OCI-LY7 (cell line): ENCODE measurements at regions not wholly inside any gene's neighbourhood (a gene's known extent, or its start where the extent isn't known, plus 50 kb on each side); places are given as distances from the start of the nearest gene placed in this dataset.
"Not testable (repeated sequence)": the region's sequence is repeated elsewhere in the genome, so short reads cannot be mapped to it uniquely, and the experiment has no call there.

Source experiments
- BruUV-seq: library from RNA; stranded (reverse); fragments of 400-500 nt; replicated peaks from 2 replicates; lab custom pipeline; 2021; lab: Mats Ljungman, UMichigan
- CTCF ChIA-PET: fragments of 300-600 bp; sonication (Branson Sonifier 250); formaldehyde crosslinking; loops from one replicate; lab custom pipeline; 2022; ENCODE audit warnings: antibody characterized with exemption; ENCODE audit not compliant: unreplicated experiment; lab: Charles Lee
- POLR2A ChIA-PET: fragments of 300-600 bp; sonication (Branson Sonifier 250); formaldehyde crosslinking; loops from one replicate; lab custom pipeline; 2022; ENCODE audit warnings: antibody characterized with exemption; lab: Charles Lee
- DNase-seq: peaks from one replicate; pipeline ENCODE4 v3.0.0-alpha.2; 2015; ENCODE audit warnings: low spot score
- H2AFZ ChIP-seq: fragments of 200-600 bp; sonication (generic), shearing (Covaris generic); 2 replicates; pipeline ENCODE4 v1.6.1; 2014; ENCODE audit warnings: mild to moderate bottlenecking, antibody characterized with exemption, low read length, moderate library complexity
- H3K27ac ChIP-seq: fragments of 200-600 bp; sonication (generic); 2 replicates; pipeline ENCODE4 v1.5.1; 2014; ENCODE audit warnings: mixed run types, low read depth, mild to moderate bottlenecking, moderate library complexity, low read length, inconsistent platforms; ENCODE audit not compliant: poor library complexity, severe bottlenecking
- H3K36me3 ChIP-seq: fragments of 200-600 bp; sonication (generic); 2 replicates; pipeline ENCODE4 v1.6.1; 2014; ENCODE audit warnings: mild to moderate bottlenecking, antibody characterized with exemption, low read length, moderate library complexity, mixed read lengths; ENCODE audit not compliant: insufficient read depth
- H3K4me1 ChIP-seq: fragments of 200-600 bp; sonication (generic); 2 replicates; pipeline ENCODE4 v1.5.1; 2014; ENCODE audit warnings: mild to moderate bottlenecking, low read length; ENCODE audit not compliant: insufficient read depth, poor library complexity, severe bottlenecking
- H3K4me2 ChIP-seq: fragments of 200-600 bp; sonication (generic); 2 replicates; pipeline ENCODE4 v1.6.1; 2014; ENCODE audit warnings: mild to moderate bottlenecking, low read length
- H3K4me3 ChIP-seq: fragments of 200-600 bp; sonication (generic); 2 replicates; pipeline ENCODE4 v1.5.1; 2014; ENCODE audit warnings: mild to moderate bottlenecking, low read depth, low read length; ENCODE audit not compliant: poor library complexity, severe bottlenecking
- H3K79me2 ChIP-seq: fragments of 200-600 bp; sonication (generic); 2 replicates; pipeline ENCODE4 v1.6.1; 2016; ENCODE audit warnings: low read depth, mild to moderate bottlenecking, low read length, moderate library complexity, mixed read lengths; ENCODE audit not compliant: insufficient read depth
- H3K9me2 ChIP-seq: fragments of 200-600 bp; sonication (generic); 2 replicates; pipeline ENCODE4 v1.6.1; 2016; ENCODE audit warnings: mild to moderate bottlenecking, low read length, mixed read lengths; ENCODE audit not compliant: insufficient read depth
- H3K9me3 ChIP-seq: fragments of 200-600 bp; sonication (generic); 2 replicates; pipeline ENCODE4 v1.6.1; 2014; ENCODE audit warnings: mild to moderate bottlenecking, mixed run types, low read length, mixed read lengths
- H4K20me1 ChIP-seq: fragments of 200-600 bp; sonication (generic); 2 replicates; pipeline ENCODE4 v1.6.1; 2014; ENCODE audit warnings: mild to moderate bottlenecking, antibody characterized with exemption, low read length, moderate library complexity, mixed read lengths; ENCODE audit not compliant: insufficient read depth
- EZH2phosphoT487 ChIP-seq: fragments of 200-600 bp; sonication (generic); IDR thresholded peaks from 2 replicates; pipeline ENCODE4 v1.6.1; 2018; ENCODE audit warnings: low read depth, borderline replicate concordance, mild to moderate bottlenecking, mixed run types, antibody characterized with exemption, low read length, moderate library complexity, mixed read lengths
- intact Hi-C: fragments of 100-400 bp; cut with micrococcal nuclease; formaldehyde crosslinking; loops from one replicate; pipeline ENCODE4 v1.10.0; 2022; ENCODE audit not compliant: unreplicated experiment
- TF ChIP-seq, protein P1 (sequence below): fragments of 200-600 bp; sonication (generic); conservative IDR thresholded peaks from 2 replicates; pipeline ENCODE4 v1.5.1; 2014; ENCODE audit warnings: mild to moderate bottlenecking, antibody characterized with exemption, low read length, moderate library complexity, mixed read lengths

DNA sequence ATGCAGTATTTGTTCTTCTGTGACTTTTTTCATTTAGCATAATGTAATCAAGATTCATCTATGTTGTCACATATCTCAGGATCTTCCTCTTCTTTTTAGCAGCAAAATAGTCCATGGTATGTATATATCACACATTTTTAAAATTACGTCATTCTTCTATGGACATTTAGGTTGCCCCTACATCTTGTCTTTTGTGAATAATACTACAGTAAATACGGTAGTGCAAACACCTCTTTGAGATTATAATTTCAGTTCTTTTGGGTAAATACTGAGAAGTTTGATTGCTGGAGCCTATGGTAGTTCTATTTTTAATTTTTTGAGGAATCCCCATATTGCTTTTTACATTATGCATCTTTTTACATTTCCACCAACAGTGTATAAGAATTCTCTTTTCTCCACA lies 1174.9 kb downstream of the NSUN3 start:
- DNase-seq, result no peak
- Histone ChIP-seq H3K79me2 (no peaks in the 10 kb centered on the region), H3K36me3 (no peaks in the 10 kb centered on the region), H4K20me1 (no peaks in the 10 kb centered on the region), H3K4me2 (no peak overlapping the region), H3K4me3 (no peak overlapping the region), H3K27ac (no peak overlapping the region), H3K9me2 (no peaks in the 10 kb centered on the region), H2AFZ (no peak overlapping the region), H3K4me1 (no peaks in the 10 kb centered on the region), H3K9me3 (no peaks in the 10 kb centered on the region)
- intact Hi-C loops, result no loop called here
- TF ChIP-seq EZH2phosphoT487, result no peak
- TF ChIP-seq, protein P1, sequence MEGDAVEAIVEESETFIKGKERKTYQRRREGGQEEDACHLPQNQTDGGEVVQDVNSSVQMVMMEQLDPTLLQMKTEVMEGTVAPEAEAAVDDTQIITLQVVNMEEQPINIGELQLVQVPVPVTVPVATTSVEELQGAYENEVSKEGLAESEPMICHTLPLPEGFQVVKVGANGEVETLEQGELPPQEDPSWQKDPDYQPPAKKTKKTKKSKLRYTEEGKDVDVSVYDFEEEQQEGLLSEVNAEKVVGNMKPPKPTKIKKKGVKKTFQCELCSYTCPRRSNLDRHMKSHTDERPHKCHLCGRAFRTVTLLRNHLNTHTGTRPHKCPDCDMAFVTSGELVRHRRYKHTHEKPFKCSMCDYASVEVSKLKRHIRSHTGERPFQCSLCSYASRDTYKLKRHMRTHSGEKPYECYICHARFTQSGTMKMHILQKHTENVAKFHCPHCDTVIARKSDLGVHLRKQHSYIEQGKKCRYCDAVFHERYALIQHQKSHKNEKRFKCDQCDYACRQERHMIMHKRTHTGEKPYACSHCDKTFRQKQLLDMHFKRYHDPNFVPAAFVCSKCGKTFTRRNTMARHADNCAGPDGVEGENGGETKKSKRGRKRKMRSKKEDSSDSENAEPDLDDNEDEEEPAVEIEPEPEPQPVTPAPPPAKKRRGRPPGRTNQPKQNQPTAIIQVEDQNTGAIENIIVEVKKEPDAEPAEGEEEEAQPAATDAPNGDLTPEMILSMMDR, result no peak
- ChIA-PET POLR2A (no interaction called here), CTCF (no interaction called here)
- BruUV-seq, result no TSS peak

- intact Hi-C loops, result no loop called here
- Histone ChIP-seq H3K4me3 (no peak overlapping the region), H3K9me2 (no peaks in the 10 kb centered on the region), H2AFZ (no peak overlapping the region), H3K79me2 (no peaks in the 10 kb centered on the region), H4K20me1 (no peaks in the 10 kb centered on the region), H3K27ac (no peak overlapping the region), H3K4me2 (no peak overlapping the region), H3K36me3 (no peaks in the 10 kb centered on the region), H3K4me1 (no peaks in the 10 kb centered on the region), H3K9me3 (no peaks in the 10 kb centered on the region)
- DNase-seq, result no peak
- no peak for TF ChIP-seq EZH2phosphoT487
- POLR2A ChIA-PET, result no interaction called here
- no TSS peak for BruUV-seq
- CTCF ChIA-PET, result no interaction called here
These were observed 1177.5 kb downstream of the NSUN3 start for GRCh38 chr3:95240395-95240794.

- H2AFZ ChIP-seq, DNase-seq, BruUV-seq, CTCF ChIA-PET, H3K4me1 ChIP-seq, intact Hi-C loops, H3K79me2 ChIP-seq, H3K9me3 ChIP-seq, H3K4me2 ChIP-seq, H3K36me3 ChIP-seq, POLR2A ChIA-PET, H3K4me3 ChIP-seq, H3K9me2 ChIP-seq, H3K27ac ChIP-seq, H4K20me1 ChIP-seq: not testable (repeated sequence)
These were observed 1178.4 kb downstream of the NSUN3 start for GRCh38 chr3:95241256-95241655.

GRCh38 chr3:95246413-95246812 lies 1183.6 kb downstream of the NSUN3 start:
- H3K9me3 ChIP-seq, result no peaks in the 10 kb centered on the region
- CTCF ChIA-PET, result no interaction called here
- H3K4me1 ChIP-seq, result no peaks in the 10 kb centered on the region
- POLR2A ChIA-PET, result no interaction called here
- no peak overlapping the region for H3K27ac ChIP-seq
- no peaks in the 10 kb centered on the region for H3K36me3 ChIP-seq
- DNase-seq, result no peak
- H3K4me2 ChIP-seq, result no peak overlapping the region
- no peaks in the 10 kb centered on the region for H3K9me2 ChIP-seq
- no TSS peak for BruUV-seq
- no peaks in the 10 kb centered on the region for H4K20me1 ChIP-seq
- H3K4me3 ChIP-seq, result no peak overlapping the region
- H2AFZ ChIP-seq, result no peak overlapping the region
- H3K79me2 ChIP-seq, result no peaks in the 10 kb centered on the region
- no peak for TF ChIP-seq EZH2phosphoT487
- TF ChIP-seq, protein P1, result no peak
- intact Hi-C loops, result no loop called here
